ENCODE measurements at regions not wholly inside any gene's neighbourhood (a gene's known extent, or its start where the extent isn't known, plus 50 kb on each side); places are given as distances from the start of the nearest gene placed in this dataset.
"Not testable (repeated sequence)": the region's sequence is repeated elsewhere in the genome, so short reads cannot be mapped to it uniquely, and the experiment has no call there.

GRCh38 chr17:27091043-27091497 is 202.8 kb upstream of the WSB1 start:
- no peak for DNase-seq (ENCODE audit: low read depth)

- DNase-seq (ENCODE audit: low read depth) = not testable (repeated sequence)
These were observed 199.7 kb upstream of the WSB1 start for GRCh38 chr17:27094179-27094578.

- DNase-seq (ENCODE audit: low read depth) = not testable (repeated sequence)
These were observed 198.1 kb upstream of the WSB1 start for GRCh38 chr17:27095821-27096220.

- not testable (repeated sequence) for DNase-seq (ENCODE audit: low read depth)
These were observed 194.6 kb upstream of the WSB1 start for GRCh38 chr17:27099266-27099665.

- DNase-seq (ENCODE audit: low read depth) = peak; percentile 19
These were observed 189.2 kb upstream of the WSB1 start for GRCh38 chr17:27104605-27105221.

- no peak for DNase-seq (ENCODE audit: low read depth)
These were observed 188.3 kb upstream of the WSB1 start for GRCh38 chr17:27105636-27106035.

GRCh38 chr17:27106347-27106981 is 187.4 kb upstream of the WSB1 start:
- no peak for DNase-seq (ENCODE audit: low read depth)

- no peak for DNase-seq (ENCODE audit: low read depth)
These were observed 186.9 kb upstream of the WSB1 start for GRCh38 chr17:27106982-27107360.

- DNase-seq (ENCODE audit: low read depth) = not testable (repeated sequence)
These were observed 186.3 kb upstream of the WSB1 start for GRCh38 chr17:27107386-27108328.

- no peak for DNase-seq (ENCODE audit: low read depth)
These were observed 184.6 kb upstream of the WSB1 start for GRCh38 chr17:27109346-27109745.

GRCh38 chr17:27153005-27153404 is 140.9 kb upstream of the WSB1 start:
- peak; percentile 87 for DNase-seq (ENCODE audit: low read depth)

- DNase-seq (ENCODE audit: low read depth) = peak; percentile 5
These were observed 138.0 kb upstream of the WSB1 start for GRCh38 chr17:27155866-27156265.

GRCh38 chr17:27157297-27157696 is 136.6 kb upstream of the WSB1 start:
- peak; percentile 0 for DNase-seq (ENCODE audit: low read depth)

- no peak for DNase-seq (ENCODE audit: low read depth)
These were observed 136.0 kb upstream of the WSB1 start for GRCh38 chr17:27157898-27158297.

- peak; percentile 7 for DNase-seq (ENCODE audit: low read depth)
These were observed 135.5 kb upstream of the WSB1 start for GRCh38 chr17:27158382-27158781.

GRCh38 chr17:27180322-27180721 is 113.6 kb upstream of the WSB1 start:
- DNase-seq (ENCODE audit: low read depth) = no peak

GRCh38 chr17:27181379-27181925 is 112.5 kb upstream of the WSB1 start:
- DNase-seq (ENCODE audit: low read depth) = not testable (repeated sequence)

GRCh38 chr17:27181935-27182334 is 112.0 kb upstream of the WSB1 start:
- DNase-seq (ENCODE audit: low read depth) = no peak

GRCh38 chr17:27197505-27197904 is 96.4 kb upstream of the WSB1 start:
- DNase-seq (ENCODE audit: low read depth) = peak; percentile 51

GRCh38 chr17:27199948-27200347 is 94.0 kb upstream of the WSB1 start:
- DNase-seq (ENCODE audit: low read depth) = peak; percentile 25

- no peak for DNase-seq (ENCODE audit: low read depth)
These were observed 93.4 kb upstream of the WSB1 start for GRCh38 chr17:27200476-27200875.

- no peak for DNase-seq (ENCODE audit: low read depth)
These were observed 90.7 kb upstream of the WSB1 start for GRCh38 chr17:27203241-27203640.
